ENCODE measurements at regions not wholly inside any gene's neighbourhood (a gene's known extent, or its start where the extent isn't known, plus 50 kb on each side); places are given as distances from the start of the nearest gene placed in this dataset.

GRCh38 chr20:54723723-54724122 is 248.3 kb downstream of the DOK5 start:
- no peak for TF ChIP-seq CTCF (IDR thresholded peaks at IDR 0.05 in 2 of 3, conservative IDR thresholded peaks at IDR 0.05 in 1 of 3; ENCODE audit: control insufficient read depth in 2 of 3, extremely low read depth in 1 of 3, insufficient read depth in 1 of 3, low read depth in 3 of 3, low read length in 3 of 3)
- no peak for TF ChIP-seq MAX (IDR thresholded peaks at IDR 0.05; ENCODE audit: low read depth, low read length)
- no peak for TF ChIP-seq SPI1 (IDR thresholded peaks at IDR 0.05; ENCODE audit: borderline replicate concordance, insufficient read depth, low read depth, low read length)
- no peak for TF ChIP-seq CEBPZ (IDR thresholded peaks at IDR 0.05; ENCODE audit: low read depth, low read length)
- TF ChIP-seq RBBP5 (conservative IDR thresholded peaks at IDR 0.05), result no peak
- TF ChIP-seq MYC (IDR thresholded peaks at IDR 0.05; ENCODE audit: insufficient read depth, insufficient read length, insufficient replicate concordance, low read length, severe bottlenecking), result no peak
- TF ChIP-seq BRCA1 (IDR thresholded peaks at IDR 0.05; ENCODE audit: low read depth, low read length), result no peak
- TF ChIP-seq CUX1 (IDR thresholded peaks at IDR 0.05; ENCODE audit: insufficient replicate concordance, low read depth, low read length), result no peak

Data from GM12878 (cell line).